ENCODE measurements at regions not wholly inside any gene's neighbourhood (a gene's known extent, or its start where the extent isn't known, plus 50 kb on each side); places are given as distances from the start of the nearest gene placed in this dataset.

DNA sequence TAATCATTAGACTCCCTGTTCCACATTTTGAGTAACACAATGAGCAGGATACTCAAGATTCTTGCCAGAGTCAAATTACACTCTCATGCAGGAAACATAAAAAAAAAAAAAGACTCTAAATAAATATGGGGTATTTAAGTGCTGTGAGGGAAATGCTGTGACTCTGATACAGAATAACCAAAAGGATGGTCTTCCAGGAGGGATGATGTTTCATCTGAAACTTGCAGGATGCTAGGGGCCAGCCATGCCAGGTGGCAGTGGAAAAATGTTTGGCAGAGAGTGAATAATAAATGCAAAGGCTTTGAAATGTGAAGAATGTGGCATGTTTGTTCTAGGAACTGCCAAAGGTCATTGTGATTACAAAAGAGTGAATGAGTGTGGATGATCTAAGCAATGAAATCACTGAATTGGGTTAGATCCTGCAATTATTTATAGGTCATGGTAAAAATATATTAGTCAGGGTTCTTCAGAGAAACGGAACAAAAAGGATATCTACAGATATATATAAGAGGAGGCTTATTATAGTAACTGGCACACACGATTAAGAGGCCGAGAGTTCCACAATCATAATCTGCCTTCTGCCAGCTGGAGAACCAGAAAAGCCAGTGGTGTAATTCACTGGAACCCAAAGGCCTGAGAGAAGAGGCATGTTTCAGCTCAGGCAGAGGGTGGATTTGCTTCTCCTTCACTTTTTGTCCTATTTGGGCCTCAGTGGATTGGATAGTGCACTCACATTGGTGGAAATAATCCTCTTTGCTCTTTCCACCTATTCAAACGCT is 1832.8 kb upstream of the MIR17HG start:
- TF ChIP-seq, protein P1, sequence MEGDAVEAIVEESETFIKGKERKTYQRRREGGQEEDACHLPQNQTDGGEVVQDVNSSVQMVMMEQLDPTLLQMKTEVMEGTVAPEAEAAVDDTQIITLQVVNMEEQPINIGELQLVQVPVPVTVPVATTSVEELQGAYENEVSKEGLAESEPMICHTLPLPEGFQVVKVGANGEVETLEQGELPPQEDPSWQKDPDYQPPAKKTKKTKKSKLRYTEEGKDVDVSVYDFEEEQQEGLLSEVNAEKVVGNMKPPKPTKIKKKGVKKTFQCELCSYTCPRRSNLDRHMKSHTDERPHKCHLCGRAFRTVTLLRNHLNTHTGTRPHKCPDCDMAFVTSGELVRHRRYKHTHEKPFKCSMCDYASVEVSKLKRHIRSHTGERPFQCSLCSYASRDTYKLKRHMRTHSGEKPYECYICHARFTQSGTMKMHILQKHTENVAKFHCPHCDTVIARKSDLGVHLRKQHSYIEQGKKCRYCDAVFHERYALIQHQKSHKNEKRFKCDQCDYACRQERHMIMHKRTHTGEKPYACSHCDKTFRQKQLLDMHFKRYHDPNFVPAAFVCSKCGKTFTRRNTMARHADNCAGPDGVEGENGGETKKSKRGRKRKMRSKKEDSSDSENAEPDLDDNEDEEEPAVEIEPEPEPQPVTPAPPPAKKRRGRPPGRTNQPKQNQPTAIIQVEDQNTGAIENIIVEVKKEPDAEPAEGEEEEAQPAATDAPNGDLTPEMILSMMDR (conservative IDR thresholded peaks at IDR 0.05) = no peak
- TF ChIP-seq EZH2 (IDR thresholded peaks at IDR 0.05; ENCODE audit: low read depth) = no peak
